RWPE1 (cell line): ENCODE measurements at regions not wholly inside any gene's neighbourhood (a gene's known extent, or its start where the extent isn't known, plus 50 kb on each side); places are given as distances from the start of the nearest gene placed in this dataset.
A peak's percentile ranks its signal among the peaks of the same experiment; 100 is the strongest.

Source experiments
- CTCF ChIA-PET: fragments of 350-600 bp; sonication (Branson Sonifier 250); formaldehyde crosslinking; extraction: SDS; loops from one replicate; lab custom pipeline; 2021; lab: Yijun Ruan, JAX
- POLR2A ChIA-PET: fragments of 400-600 bp; formaldehyde crosslinking; extraction: SDS; loops from one replicate; lab custom pipeline; 2020; ENCODE audit warnings: antibody characterized with exemption; ENCODE audit not compliant: low non-redundant PET; lab: Yijun Ruan, JAX
- DNase-seq: peaks from one replicate; pipeline ENCODE4 v3.0.0; 2012; ENCODE audit warnings: low spot score
- H3K27ac ChIP-seq: fragments of 450-650 bp; 2 replicates; pipeline ENCODE4 v1.5.1; 2017
- TF ChIP-seq, protein P1 (sequence below): fragments of 450-650 bp; conservative IDR thresholded peaks from 2 replicates; pipeline ENCODE4 v1.5.1; 2017; ENCODE audit warnings: low read depth, mild to moderate bottlenecking

GRCh38 chr14:97976861-97977260, 1179.7 kb downstream of the VRK1 start:
- H3K27ac ChIP-seq = peak overlapping the region; percentile 72
- TF ChIP-seq, protein P1, sequence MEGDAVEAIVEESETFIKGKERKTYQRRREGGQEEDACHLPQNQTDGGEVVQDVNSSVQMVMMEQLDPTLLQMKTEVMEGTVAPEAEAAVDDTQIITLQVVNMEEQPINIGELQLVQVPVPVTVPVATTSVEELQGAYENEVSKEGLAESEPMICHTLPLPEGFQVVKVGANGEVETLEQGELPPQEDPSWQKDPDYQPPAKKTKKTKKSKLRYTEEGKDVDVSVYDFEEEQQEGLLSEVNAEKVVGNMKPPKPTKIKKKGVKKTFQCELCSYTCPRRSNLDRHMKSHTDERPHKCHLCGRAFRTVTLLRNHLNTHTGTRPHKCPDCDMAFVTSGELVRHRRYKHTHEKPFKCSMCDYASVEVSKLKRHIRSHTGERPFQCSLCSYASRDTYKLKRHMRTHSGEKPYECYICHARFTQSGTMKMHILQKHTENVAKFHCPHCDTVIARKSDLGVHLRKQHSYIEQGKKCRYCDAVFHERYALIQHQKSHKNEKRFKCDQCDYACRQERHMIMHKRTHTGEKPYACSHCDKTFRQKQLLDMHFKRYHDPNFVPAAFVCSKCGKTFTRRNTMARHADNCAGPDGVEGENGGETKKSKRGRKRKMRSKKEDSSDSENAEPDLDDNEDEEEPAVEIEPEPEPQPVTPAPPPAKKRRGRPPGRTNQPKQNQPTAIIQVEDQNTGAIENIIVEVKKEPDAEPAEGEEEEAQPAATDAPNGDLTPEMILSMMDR = no peak
- POLR2A ChIA-PET = no interaction called here
- CTCF ChIA-PET = interaction anchor here (0.5 to 0.6 kb wide), 2 partner anchors 359 to 1007 kb away, joined by 3 read pairs; no protein-coding TSS in a partner anchor
- DNase-seq = no peak

GRCh38 chr14:97977651-97978261, 1180.6 kb downstream of the VRK1 start:
- H3K27ac ChIP-seq = peak overlapping the region; percentile 93
- POLR2A ChIA-PET = no interaction called here
- TF ChIP-seq, protein P1 = no peak
- peak; percentile 49 for DNase-seq
- CTCF ChIA-PET = interaction anchor here (0.6 to 1.4 kb wide), 12 partner anchors 23 to 1440 kb away, joined by 3 to 5 read pairs (median 4); no protein-coding TSS in a partner anchor

- ChIA-PET CTCF (interaction anchor here (0.5 to 1.4 kb wide), 12 partner anchors 12 to 1439 kb away, joined by 3 to 10 read pairs (median 4); no protein-coding TSS in a partner anchor), POLR2A (no interaction called here)
- TF ChIP-seq, protein P1 = peak; percentile 71
- DNase-seq = peak; percentile 81
- peak overlapping the region; percentile 93 for H3K27ac ChIP-seq
Measured at GRCh38 chr14:97978341-97978740, 1181.2 kb downstream of the VRK1 start.

DNA sequence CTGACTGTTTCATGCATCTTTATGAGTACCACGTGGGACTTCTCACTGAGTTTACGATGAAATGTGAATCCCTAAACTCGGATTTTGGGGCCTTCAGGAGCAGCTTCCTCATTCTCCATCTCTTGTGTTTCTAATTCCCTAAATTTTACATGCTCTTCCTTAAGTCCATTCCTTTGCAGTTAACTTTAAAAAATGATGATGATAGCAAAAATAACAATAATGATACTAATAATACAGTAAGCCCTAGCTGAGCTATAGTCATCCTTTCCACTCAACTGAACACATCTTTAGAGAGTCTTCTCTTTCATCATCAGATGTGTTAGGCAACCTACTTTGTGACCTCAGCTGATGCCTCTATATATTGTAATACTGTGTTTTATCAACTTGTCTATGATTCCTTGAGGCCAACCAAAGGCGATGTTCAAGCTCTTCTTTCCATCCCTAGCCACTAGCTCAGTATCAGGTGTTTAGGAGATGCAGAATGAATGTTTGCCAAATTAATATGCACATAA, 1196.4 kb downstream of the VRK1 start:
- TF ChIP-seq, protein P1 = no peak
- DNase-seq = no peak
- no peak overlapping the region for H3K27ac ChIP-seq
- POLR2A ChIA-PET = no interaction called here
- CTCF ChIA-PET = interaction anchor here (0.6 kb wide), 1 partner anchor 237 kb away, joined by 3 read pairs; no protein-coding TSS in a partner anchor

DNA sequence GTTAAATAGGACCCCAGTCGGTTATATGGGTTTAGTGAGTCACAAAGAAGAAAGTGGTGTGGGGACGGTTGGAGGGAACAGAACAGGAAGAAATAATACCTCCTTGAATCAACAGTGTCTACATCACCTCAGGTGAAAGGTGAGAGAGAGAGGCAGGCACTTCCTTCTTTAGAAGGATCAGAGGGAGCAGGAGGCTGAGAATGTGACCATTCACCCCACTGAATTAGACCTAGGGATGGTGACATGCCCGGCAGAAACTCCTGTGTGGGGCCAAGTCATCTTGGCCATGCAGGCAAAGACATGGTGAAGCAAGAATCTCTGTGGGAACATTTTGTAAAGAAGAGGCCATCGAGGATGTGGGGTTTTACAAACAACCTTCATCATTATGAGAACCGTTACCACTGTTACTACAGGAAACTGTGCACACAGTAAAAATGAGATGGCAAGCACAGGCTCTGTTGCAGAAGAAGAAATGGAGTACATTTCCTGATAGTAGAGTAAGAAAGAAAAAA, 1196.9 kb downstream of the VRK1 start:
- no peak overlapping the region for H3K27ac ChIP-seq
- TF ChIP-seq, protein P1 = no peak
- CTCF ChIA-PET = interaction anchor here (0.6 kb wide), 1 partner anchor 236 kb away, joined by 3 read pairs; no protein-coding TSS in a partner anchor
- POLR2A ChIA-PET = no interaction called here
- DNase-seq = no peak

DNA sequence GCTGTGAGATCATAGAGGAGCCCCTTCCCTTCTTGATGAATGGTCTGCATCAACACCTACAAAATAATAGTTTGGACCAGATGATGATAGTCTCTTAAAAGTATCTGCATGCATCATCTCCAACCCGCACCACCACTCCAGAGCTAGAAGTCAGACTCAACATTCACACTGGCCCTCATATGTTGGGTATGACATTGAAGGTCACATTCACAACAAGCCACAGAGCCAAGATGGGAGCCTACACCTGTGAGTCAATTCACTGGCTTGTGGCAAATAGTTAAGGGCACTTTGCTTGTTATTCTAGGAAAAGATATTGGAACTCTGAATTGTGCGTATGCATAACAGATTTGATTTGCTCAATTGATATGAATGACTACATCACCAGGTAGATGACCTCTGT, 1197.9 kb downstream of the VRK1 start:
- DNase-seq = no peak
- TF ChIP-seq, protein P1 = no peak
- POLR2A ChIA-PET = no interaction called here
- CTCF ChIA-PET = no interaction called here
- no peak overlapping the region for H3K27ac ChIP-seq
